DOHH2 (cell line): ENCODE measurements at regions not wholly inside any gene's neighbourhood (a gene's known extent, or its start where the extent isn't known, plus 50 kb on each side); places are given as distances from the start of the nearest gene placed in this dataset.
"Not testable (repeated sequence)": the region's sequence is repeated elsewhere in the genome, so short reads cannot be mapped to it uniquely, and the experiment has no call there.

ENCODE experiments used
- H3F3A ChIP-seq: fragments of 200-600 bp; sonication (generic), shearing (Covaris generic); 2 replicates; pipeline ENCODE4 v1.6.0; 2016; ENCODE audit warnings: antibody characterized with exemption, mild to moderate bottlenecking; ENCODE audit not compliant: control insufficient read depth, insufficient read depth
- H3K27ac ChIP-seq: fragments of 200-600 bp; sonication (generic); 2 replicates; pipeline ENCODE4 v1.5.1; 2014; ENCODE audit warnings: low read depth, mild to moderate bottlenecking, low read length, moderate library complexity
- H3K27me3 ChIP-seq: fragments of 200-600 bp; sonication (generic); 2 replicates; pipeline ENCODE4 v1.6.1; 2014; ENCODE audit warnings: mild to moderate bottlenecking, low read length, mixed read lengths; ENCODE audit not compliant: control insufficient read depth
- H3K36me3 ChIP-seq: fragments of 200-600 bp; sonication (generic); 2 replicates; pipeline ENCODE4 v1.6.1; 2014; ENCODE audit warnings: mild to moderate bottlenecking, low read length, moderate library complexity, mixed read lengths; ENCODE audit not compliant: control insufficient read depth
- H3K4me1 ChIP-seq: fragments of 200-600 bp; sonication (generic); 2 replicates; pipeline ENCODE4 v1.6.1; 2014; ENCODE audit warnings: mild to moderate bottlenecking, low read length, mixed read lengths; ENCODE audit not compliant: control insufficient read depth
- H3K4me2 ChIP-seq: fragments of 200-600 bp; sonication (generic); 2 replicates; pipeline ENCODE4 v1.6.0; 2014; ENCODE audit warnings: mild to moderate bottlenecking, low read length, moderate library complexity
- H3K4me3 ChIP-seq: fragments of 200-600 bp; sonication (generic); 2 replicates; pipeline ENCODE4 v1.5.1; 2014; ENCODE audit warnings: mild to moderate bottlenecking, low read length, mixed read lengths
- H3K79me2 ChIP-seq: fragments of 200-600 bp; sonication (generic); 2 replicates; pipeline ENCODE4 v1.6.1; 2014; ENCODE audit warnings: mild to moderate bottlenecking, low read length, mixed read lengths; ENCODE audit not compliant: control insufficient read depth
- H3K9me2 ChIP-seq: fragments of 200-600 bp; sonication (generic); replicated peaks from 2 replicates; pipeline ENCODE4 v1.6.1; 2014; ENCODE audit warnings: mild to moderate bottlenecking, low read length, mixed read lengths; ENCODE audit not compliant: control insufficient read depth
- H3K9me3 ChIP-seq: fragments of 200-600 bp; sonication (generic); 2 replicates; pipeline ENCODE4 v1.6.1; 2014; ENCODE audit warnings: antibody characterized with exemption, low read length, mixed read lengths; ENCODE audit not compliant: control insufficient read depth, insufficient read depth
- H4K20me1 ChIP-seq: fragments of 200-600 bp; sonication (generic); 2 replicates; pipeline ENCODE4 v1.6.0; 2014; ENCODE audit warnings: low read depth, mild to moderate bottlenecking, antibody characterized with exemption, low read length, moderate library complexity; ENCODE audit not compliant: control insufficient read depth, insufficient read depth
- EZH2phosphoT487 ChIP-seq: fragments of 200-600 bp; sonication (generic); IDR thresholded peaks from 2 replicates; pipeline ENCODE4 v1.6.1; 2017; ENCODE audit warnings: borderline replicate concordance, mild to moderate bottlenecking, antibody characterized with exemption, low read length, moderate library complexity, mixed read lengths
- TF ChIP-seq, protein P1 (sequence below): fragments of 200-600 bp; sonication (generic); IDR thresholded peaks from one replicate; pipeline ENCODE4 v1.5.1; 2014; ENCODE audit warnings: antibody characterized with exemption, mild to moderate bottlenecking, low read depth, low read length; ENCODE audit not compliant: poor library complexity, severe bottlenecking

DNA sequence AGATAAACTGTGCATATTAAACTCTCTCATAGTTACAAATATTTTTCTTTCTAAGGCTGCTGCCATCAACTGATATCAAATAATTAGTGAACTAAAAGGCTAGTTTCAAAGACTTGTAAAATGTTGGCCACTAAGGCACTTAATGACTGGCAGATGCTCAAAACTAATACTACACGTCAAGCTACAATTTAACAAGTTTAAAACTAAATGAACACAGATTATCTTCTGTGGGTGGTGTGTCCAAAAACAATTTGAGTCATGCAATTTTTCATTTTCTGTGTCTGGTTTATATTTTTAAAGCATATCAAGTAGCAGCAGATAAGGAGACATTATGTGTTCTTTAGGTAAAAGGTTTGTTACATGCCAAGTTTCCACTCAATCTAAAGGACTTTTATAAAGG is 665.1 kb downstream of the EFNA5 start:
- Histone ChIP-seq H3K9me2 (no peaks in the 10 kb centered on the region), H3K4me1 (no peaks in the 10 kb centered on the region), H4K20me1 (no peaks in the 10 kb centered on the region), H3K4me2 (no peak overlapping the region), H3K36me3 (no peaks in the 10 kb centered on the region), H3F3A (no peaks in the 10 kb centered on the region), H3K9me3 (no peaks in the 10 kb centered on the region), H3K79me2 (no peaks in the 10 kb centered on the region), H3K27ac (no peak overlapping the region), H3K27me3 (no peaks in the 10 kb centered on the region), H3K4me3 (no peak overlapping the region)
- TF ChIP-seq, protein P1, sequence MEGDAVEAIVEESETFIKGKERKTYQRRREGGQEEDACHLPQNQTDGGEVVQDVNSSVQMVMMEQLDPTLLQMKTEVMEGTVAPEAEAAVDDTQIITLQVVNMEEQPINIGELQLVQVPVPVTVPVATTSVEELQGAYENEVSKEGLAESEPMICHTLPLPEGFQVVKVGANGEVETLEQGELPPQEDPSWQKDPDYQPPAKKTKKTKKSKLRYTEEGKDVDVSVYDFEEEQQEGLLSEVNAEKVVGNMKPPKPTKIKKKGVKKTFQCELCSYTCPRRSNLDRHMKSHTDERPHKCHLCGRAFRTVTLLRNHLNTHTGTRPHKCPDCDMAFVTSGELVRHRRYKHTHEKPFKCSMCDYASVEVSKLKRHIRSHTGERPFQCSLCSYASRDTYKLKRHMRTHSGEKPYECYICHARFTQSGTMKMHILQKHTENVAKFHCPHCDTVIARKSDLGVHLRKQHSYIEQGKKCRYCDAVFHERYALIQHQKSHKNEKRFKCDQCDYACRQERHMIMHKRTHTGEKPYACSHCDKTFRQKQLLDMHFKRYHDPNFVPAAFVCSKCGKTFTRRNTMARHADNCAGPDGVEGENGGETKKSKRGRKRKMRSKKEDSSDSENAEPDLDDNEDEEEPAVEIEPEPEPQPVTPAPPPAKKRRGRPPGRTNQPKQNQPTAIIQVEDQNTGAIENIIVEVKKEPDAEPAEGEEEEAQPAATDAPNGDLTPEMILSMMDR: no peak
- no peak for TF ChIP-seq EZH2phosphoT487

DNA sequence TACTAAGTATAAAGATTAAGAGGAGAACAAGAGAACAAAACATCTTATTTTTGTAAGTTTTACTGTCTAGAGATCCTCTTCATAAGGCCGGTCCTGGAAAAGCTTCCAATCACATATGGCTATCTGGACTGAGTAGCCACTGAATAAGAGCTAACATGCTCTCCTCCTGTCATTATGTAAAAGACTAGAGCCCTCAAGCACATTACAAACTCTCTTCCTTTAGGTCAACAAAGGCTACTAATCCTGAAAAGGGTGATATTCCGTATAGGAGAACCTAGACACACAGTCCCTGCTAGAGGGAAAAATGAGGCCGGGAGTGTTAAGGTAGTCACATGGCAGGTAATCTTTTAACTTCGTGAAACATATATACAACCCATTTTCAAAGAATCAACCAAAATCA is 665.6 kb downstream of the EFNA5 start:
- H4K20me1 ChIP-seq: no peaks in the 10 kb centered on the region
- no peaks in the 10 kb centered on the region for H3F3A ChIP-seq
- H3K4me1 ChIP-seq: no peaks in the 10 kb centered on the region
- TF ChIP-seq EZH2phosphoT487: no peak
- TF ChIP-seq, protein P1: no peak
- H3K27me3 ChIP-seq: no peaks in the 10 kb centered on the region
- no peaks in the 10 kb centered on the region for H3K9me3 ChIP-seq
- no peaks in the 10 kb centered on the region for H3K79me2 ChIP-seq
- no peak overlapping the region for H3K4me2 ChIP-seq
- no peaks in the 10 kb centered on the region for H3K9me2 ChIP-seq
- H3K4me3 ChIP-seq: no peak overlapping the region
- no peak overlapping the region for H3K27ac ChIP-seq
- no peaks in the 10 kb centered on the region for H3K36me3 ChIP-seq

DNA sequence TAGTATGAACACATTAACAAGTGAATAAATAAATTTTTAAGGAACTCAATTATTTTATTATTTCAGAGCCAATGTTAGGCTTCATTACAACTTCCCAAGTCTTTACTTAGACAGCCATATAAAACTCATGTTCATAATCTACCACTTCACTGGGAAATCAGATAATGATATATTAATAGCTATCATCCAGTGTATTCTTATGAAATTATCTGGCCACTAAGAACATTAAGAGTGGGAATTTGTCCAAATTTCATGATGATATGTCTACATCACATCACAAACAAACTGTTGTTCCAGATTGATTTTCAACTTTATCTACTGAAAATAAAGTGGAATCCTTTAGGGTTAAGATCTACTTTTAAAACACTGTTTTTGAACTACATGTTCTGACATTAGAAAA is 668.6 kb downstream of the EFNA5 start:
- H3K36me3 ChIP-seq: no peaks in the 10 kb centered on the region
- H3K9me2 ChIP-seq: no peaks in the 10 kb centered on the region
- no peaks in the 10 kb centered on the region for H4K20me1 ChIP-seq
- H3K27ac ChIP-seq: no peak overlapping the region
- no peaks in the 10 kb centered on the region for H3K79me2 ChIP-seq
- no peaks in the 10 kb centered on the region for H3F3A ChIP-seq
- H3K4me2 ChIP-seq: no peak overlapping the region
- no peaks in the 10 kb centered on the region for H3K27me3 ChIP-seq
- no peak overlapping the region for H3K4me3 ChIP-seq
- H3K4me1 ChIP-seq: no peaks in the 10 kb centered on the region
- no peak for TF ChIP-seq EZH2phosphoT487
- TF ChIP-seq, protein P1: no peak
- no peaks in the 10 kb centered on the region for H3K9me3 ChIP-seq

DNA sequence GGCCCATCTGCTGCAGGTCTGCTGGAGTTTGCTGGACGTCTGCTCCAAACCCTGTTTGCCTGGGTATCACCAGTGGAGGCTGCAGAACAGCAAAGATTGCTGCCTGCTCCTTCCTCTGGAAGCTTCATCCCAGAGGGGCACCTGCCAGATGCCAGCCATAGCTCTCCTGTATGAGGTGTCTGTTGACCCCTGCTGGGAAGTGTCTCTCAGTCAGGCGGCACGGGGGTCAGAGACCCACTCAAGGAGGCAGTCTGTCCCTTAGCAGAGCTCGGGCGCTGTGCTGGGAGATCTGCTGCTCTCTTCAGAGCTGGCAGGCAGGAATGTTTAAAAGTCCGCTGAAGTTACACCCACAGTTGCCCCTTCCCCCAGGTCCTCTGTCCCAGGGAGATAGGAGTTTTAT is 671.2 kb downstream of the EFNA5 start:
- H3K27ac ChIP-seq, H3K4me3 ChIP-seq, H3K4me1 ChIP-seq, H3K36me3 ChIP-seq, H3K79me2 ChIP-seq, H3K4me2 ChIP-seq, H3K9me3 ChIP-seq, H4K20me1 ChIP-seq, H3K9me2 ChIP-seq, H3K27me3 ChIP-seq, H3F3A ChIP-seq: not testable (repeated sequence)
